Endodermal cell (in vitro differentiated cells): ENCODE measurements at regions not wholly inside any gene's neighbourhood (a gene's known extent, or its start where the extent isn't known, plus 50 kb on each side); places are given as distances from the start of the nearest gene placed in this dataset.

ENCODE experiments used
- DNase-seq: peaks from one replicate; pipeline ENCODE4 v3.0.0-alpha.2; 2017
- H3K27ac ChIP-seq: 2 replicates; pipeline ENCODE4 v1.5.1; 2013; ENCODE audit warnings: mild to moderate bottlenecking, low read depth, low read length, moderate library complexity
- H3K27me3 ChIP-seq: 2 replicates; pipeline ENCODE4 v1.6.1; 2013; ENCODE audit warnings: mild to moderate bottlenecking, low read length, moderate library complexity; ENCODE audit not compliant: insufficient read depth, control insufficient read depth, poor library complexity, severe bottlenecking
- H3K36me3 ChIP-seq: 2 replicates; pipeline ENCODE4 v1.7.0; 2013; ENCODE audit warnings: mild to moderate bottlenecking, low read length, moderate library complexity; ENCODE audit not compliant: control insufficient read depth, insufficient read depth
- H3K4me1 ChIP-seq: one replicate; pipeline ENCODE4 v1.7.0; 2013; ENCODE audit warnings: low read length; ENCODE audit not compliant: control insufficient read depth, insufficient read depth
- H3K4me3 ChIP-seq: 2 replicates; pipeline ENCODE4 v1.5.1; 2013; ENCODE audit warnings: mild to moderate bottlenecking, low read length, moderate library complexity
- H3K9ac ChIP-seq: 2 replicates; pipeline ENCODE4 v1.6.1; 2013; ENCODE audit warnings: mild to moderate bottlenecking, low read length, moderate library complexity; ENCODE audit not compliant: poor library complexity, severe bottlenecking; ENCODE audit errors: extremely low read depth
- H3K9me3 ChIP-seq: 2 replicates; pipeline ENCODE4 v1.6.1; 2013; ENCODE audit warnings: mild to moderate bottlenecking, low read length, moderate library complexity; ENCODE audit not compliant: control insufficient read depth
- H3K27ac Mint-ChIP-seq: 2 replicates; pipeline ENCODE4 v1.8.0; 2020; ENCODE audit warnings: mixed read lengths
- H3K27me3 Mint-ChIP-seq: 2 replicates; pipeline ENCODE4 v1.8.0; 2021; ENCODE audit warnings: mild to moderate bottlenecking, mixed read lengths; ENCODE audit not compliant: insufficient read depth
- H3K36me3 Mint-ChIP-seq: 2 replicates; pipeline ENCODE4 v1.8.0; 2020; ENCODE audit warnings: low read depth, mixed read lengths
- H3K4me1 Mint-ChIP-seq: 2 replicates; pipeline ENCODE4 v1.8.0; 2020; ENCODE audit warnings: mixed read lengths
- H3K4me3 Mint-ChIP-seq: 2 replicates; pipeline ENCODE4 v1.8.0; 2020; ENCODE audit warnings: mild to moderate bottlenecking, moderate library complexity, mixed read lengths
- H3K9me3 Mint-ChIP-seq: 2 replicates; pipeline ENCODE4 v1.8.0; 2020; ENCODE audit warnings: mild to moderate bottlenecking, mixed read lengths
- CTCF ChIP-seq: fragments of 200-600 bp; sonication (generic); conservative IDR thresholded peaks from 2 replicates; pipeline ENCODE4 v1.5.0; 2021; ENCODE audit warnings: antibody characterized with exemption, mild to moderate bottlenecking
- WGBS, 2 experiments: methylation state at CpG; one replicate each; pipeline versions ENCODE4 v1.1.5 to v1.1.7; 2013; ENCODE audit warnings: missing lambda C conversion rate in 2 of 2, mixed read lengths in 1 of 2; ENCODE audit not compliant: insufficient coverage in 1 of 2, insufficient read length in 1 of 2; 5-methylcytosine and 5-hydroxymethylcytosine counted together

DNA sequence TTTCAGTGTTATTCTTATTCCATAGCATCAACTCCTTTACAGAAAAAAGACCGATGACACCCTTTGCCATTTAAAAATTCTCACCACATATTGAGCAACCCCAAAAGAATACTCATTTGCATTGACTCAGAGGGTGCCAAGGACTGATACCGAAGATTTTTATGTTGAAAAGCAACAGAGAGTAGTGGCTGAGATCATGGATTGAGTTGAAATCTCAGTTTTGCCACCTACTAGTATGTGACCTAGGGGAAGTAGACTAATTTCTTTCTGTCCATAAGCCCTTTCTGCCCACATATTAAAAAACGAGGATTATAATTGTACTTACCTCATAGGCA, 313.9 kb upstream of the SATB1 start:
- H3K9me3 ChIP-seq: no peaks in the 10 kb centered on the region
- TF ChIP-seq CTCF: no peak
- no peaks in the 10 kb centered on the region for H3K36me3 Mint-ChIP-seq
- no peaks in the 10 kb centered on the region for H3K36me3 ChIP-seq
- no peak overlapping the region for H3K27ac Mint-ChIP-seq
- H3K4me3 ChIP-seq: no peak overlapping the region
- H3K4me1 ChIP-seq: no peaks in the 10 kb centered on the region
- no peaks in the 10 kb centered on the region for H3K9me3 Mint-ChIP-seq
- no peak for DNase-seq
- H3K27ac ChIP-seq: no peak overlapping the region
- H3K27me3 ChIP-seq: no peaks in the 10 kb centered on the region
- H3K4me1 Mint-ChIP-seq: no peaks in the 10 kb centered on the region
- H3K9ac ChIP-seq: no peak overlapping the region
- WGBS, 2 experiments: 91% methylated on average over 3 of the region's 3 CpGs; no CpG with 5 or more reads in 1 of the 2 experiments
- no peaks in the 10 kb centered on the region for H3K27me3 Mint-ChIP-seq
- no peak overlapping the region for H3K4me3 Mint-ChIP-seq

DNA sequence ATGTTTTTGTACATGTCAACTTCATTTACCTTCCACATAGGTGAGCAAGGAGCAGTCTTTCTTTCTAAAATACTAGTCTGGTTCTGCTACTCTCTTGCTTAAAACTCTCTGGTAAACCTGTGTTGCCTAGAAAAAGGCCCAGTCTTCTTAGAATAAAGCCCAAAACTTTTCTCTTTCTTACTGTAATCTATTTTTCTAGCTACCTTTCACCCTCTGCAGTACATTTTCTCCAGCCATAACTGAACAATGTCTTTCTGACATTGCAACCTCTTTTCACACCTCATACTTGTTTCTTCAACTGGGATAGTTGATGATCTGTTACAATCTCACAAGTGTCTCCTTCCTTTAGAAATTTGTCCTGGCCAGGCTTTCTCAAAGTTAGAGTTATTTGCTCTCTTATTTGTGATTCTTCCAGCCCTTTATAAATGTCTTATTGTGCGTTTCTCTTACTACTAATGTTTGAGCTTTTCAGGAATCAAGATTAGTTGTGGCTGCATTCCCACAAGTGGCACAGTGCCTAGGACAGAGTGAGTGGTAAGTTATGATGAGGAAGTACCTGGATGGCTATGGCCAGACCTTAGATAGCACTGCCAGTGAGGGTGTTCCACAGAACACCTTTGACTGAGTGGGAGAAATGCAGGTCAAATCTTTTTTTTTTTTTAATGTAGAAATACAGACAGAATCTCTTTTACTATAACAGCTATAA, 313.4 kb upstream of the SATB1 start:
- Mint-ChIP-seq H3K27me3 (no peaks in the 10 kb centered on the region), H3K9me3 (no peaks in the 10 kb centered on the region)

DNA sequence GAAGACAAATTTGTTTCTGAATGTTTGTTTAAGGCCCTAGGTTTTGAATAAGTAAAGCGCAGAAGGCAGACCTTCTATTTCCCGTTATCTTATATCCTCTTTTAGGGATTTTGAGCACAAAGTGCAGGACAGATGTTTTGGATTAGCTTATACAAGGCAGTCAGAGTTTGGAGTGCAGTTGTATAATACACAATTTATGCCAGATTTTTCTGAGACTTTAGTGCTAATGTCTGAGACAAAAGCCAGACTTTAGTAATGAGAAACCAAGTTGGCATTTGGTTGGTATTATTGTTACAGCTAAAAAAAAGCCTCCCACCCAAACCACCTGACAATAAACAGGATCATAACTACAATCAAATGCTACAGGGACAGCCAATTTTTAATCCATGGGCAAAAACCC, 309.9 kb upstream of the SATB1 start:
- no peak overlapping the region for H3K9ac ChIP-seq
- TF ChIP-seq CTCF: no peak
- Mint-ChIP-seq H3K27me3 (no peaks in the 10 kb centered on the region), H3K36me3 (no peaks in the 10 kb centered on the region), H3K4me3 (no peak overlapping the region), H3K9me3 (no peaks in the 10 kb centered on the region), H3K27ac (no peak overlapping the region), H3K4me1 (peaks cover 2% of the 10 kb centered on the region)
- H3K27me3 ChIP-seq: no peaks in the 10 kb centered on the region
- 95 to 100% methylated on average over 1 to 2 of the region's 2 CpGs for WGBS, 2 experiments
- H3K4me3 ChIP-seq: no peak overlapping the region
- H3K4me1 ChIP-seq: no peaks in the 10 kb centered on the region
- DNase-seq: no peak
- H3K9me3 ChIP-seq: no peaks in the 10 kb centered on the region
- H3K36me3 ChIP-seq: no peaks in the 10 kb centered on the region
- H3K27ac ChIP-seq: no peak overlapping the region

More for the DNA sequence above, 313.4 kb upstream of the SATB1 start:
- TF ChIP-seq CTCF: no peak
- Mint-ChIP-seq H3K4me3 (no peak overlapping the region), H3K4me1 (no peaks in the 10 kb centered on the region), H3K27ac (no peak overlapping the region), H3K36me3 (no peaks in the 10 kb centered on the region)
- no peak for DNase-seq
- Histone ChIP-seq H3K36me3 (no peaks in the 10 kb centered on the region), H3K27me3 (no peaks in the 10 kb centered on the region), H3K9ac (no peak overlapping the region), H3K4me3 (no peak overlapping the region), H3K4me1 (no peaks in the 10 kb centered on the region), H3K9me3 (no peaks in the 10 kb centered on the region), H3K27ac (no peak overlapping the region)
- 89 to 100% methylated on average over 1 of the region's 1 CpG for WGBS, 2 experiments
